Uterus (tissue), 3 donors: ENCODE measurements at regions not wholly inside any gene's neighbourhood (a gene's known extent, or its start where the extent isn't known, plus 50 kb on each side); places are given as distances from the start of the nearest gene placed in this dataset.

Experiments
- DNase-seq, 2 donors: peaks; one replicate each; pipeline ENCODE4 v3.0.0-alpha.2; 2019 to 2020
- H3K27ac ChIP-seq, 2 donors: fragments of 200-600 bp; sonication (generic); 1 replicate in 1 of 2; 2 replicates in 1 of 2; pipeline ENCODE4 v1.5.1; 2016 to 2018
- H3K27me3 ChIP-seq, 2 donors: fragments of 200-600 bp; sonication (generic); one replicate each; pipeline ENCODE4 v1.5.1; 2018 to 2019; ENCODE audit warnings: control low read depth in 1 of 2
- H3K36me3 ChIP-seq, 2 donors: fragments of 200-600 bp; sonication (generic); one replicate each; pipeline ENCODE4 v1.5.1; 2019; ENCODE audit warnings: control low read depth in 1 of 2
- H3K4me1 ChIP-seq, 2 donors: fragments of 200-600 bp; sonication (generic); one replicate each; pipeline ENCODE4 v1.5.1; 2018 to 2019; ENCODE audit warnings: control low read depth in 1 of 2
- H3K4me3 ChIP-seq, 2 donors: fragments of 200-600 bp; sonication (generic); 1 replicate in 1 of 2; 2 replicates in 1 of 2; pipeline ENCODE4 v1.5.1; 2018 to 2019; ENCODE audit warnings: mild to moderate bottlenecking in 1 of 2
- H3K9me3 ChIP-seq, 2 donors: fragments of 200-600 bp; sonication (generic); one replicate each; pipeline ENCODE4 v1.5.1; 2019; ENCODE audit warnings: control low read depth in 1 of 2
- POLR2A ChIP-seq, 2 donors: fragments of 450-650 bp; IDR thresholded peaks; one replicate each; pipeline ENCODE4 v1.6.1; 2016; ENCODE audit warnings: antibody characterized with exemption in 2 of 2, mild to moderate bottlenecking in 1 of 2, moderate library complexity in 1 of 2
- intact Hi-C: fragments of 100-400 bp; cut with DNase I; formaldehyde crosslinking; loops from one replicate; pipeline ENCODE4 v1.15.1; 2023; ENCODE audit warnings: low total_unique reads
- TF ChIP-seq, protein P1 (sequence below), 4 experiments: fragments of 200-600 bp in 2 of 4; fragments of 450-650 bp in 2 of 4; sonication (generic) in 2 of 4; IDR thresholded peaks; one replicate each; pipeline ENCODE4 v1.5.1; 2016 to 2019; ENCODE audit warnings: antibody characterized with exemption in 4 of 4, mild to moderate bottlenecking in 2 of 4, moderate library complexity in 1 of 4
- donor health status: DM: yes; HTN: yes; CAD: no.

DNA sequence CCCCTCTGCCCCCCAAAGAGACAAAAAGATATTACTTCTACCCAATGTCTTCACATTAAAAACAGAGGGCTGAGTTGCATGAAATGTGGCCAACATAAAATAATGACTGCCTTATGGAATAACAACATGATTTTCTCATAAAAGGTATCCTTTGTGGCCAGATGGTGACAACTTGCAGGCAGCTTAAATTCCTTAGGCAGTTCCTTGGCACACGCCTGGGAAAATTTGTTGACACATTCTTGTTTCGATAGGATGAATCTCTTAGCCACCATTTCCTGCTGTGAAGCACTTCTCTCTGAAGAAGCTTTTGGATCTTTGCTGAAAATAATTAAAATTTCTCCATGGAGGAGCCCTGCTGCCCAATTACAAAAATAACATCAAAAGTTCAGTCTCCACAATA lies 109.0 kb upstream of the COL21A1 start:
- H3K4me1 ChIP-seq = no peaks in the 10 kb centered on the region
- no peaks in the 10 kb centered on the region for H3K9me3 ChIP-seq
- peak overlapping the region in 1 of 2 donors; percentile 27 for H3K27ac ChIP-seq
- no peak overlapping the region for H3K4me3 ChIP-seq
- no peak for DNase-seq
- intact Hi-C loops = loop anchor here (10.0 kb wide), 1 partner anchor 238 kb away; no protein-coding TSS in a partner anchor
- no peaks in the 10 kb centered on the region for H3K27me3 ChIP-seq
- no peaks in the 10 kb centered on the region for H3K36me3 ChIP-seq
- TF ChIP-seq POLR2A (IDR thresholded peaks at IDR 0.05) = no peak
- TF ChIP-seq, protein P1, sequence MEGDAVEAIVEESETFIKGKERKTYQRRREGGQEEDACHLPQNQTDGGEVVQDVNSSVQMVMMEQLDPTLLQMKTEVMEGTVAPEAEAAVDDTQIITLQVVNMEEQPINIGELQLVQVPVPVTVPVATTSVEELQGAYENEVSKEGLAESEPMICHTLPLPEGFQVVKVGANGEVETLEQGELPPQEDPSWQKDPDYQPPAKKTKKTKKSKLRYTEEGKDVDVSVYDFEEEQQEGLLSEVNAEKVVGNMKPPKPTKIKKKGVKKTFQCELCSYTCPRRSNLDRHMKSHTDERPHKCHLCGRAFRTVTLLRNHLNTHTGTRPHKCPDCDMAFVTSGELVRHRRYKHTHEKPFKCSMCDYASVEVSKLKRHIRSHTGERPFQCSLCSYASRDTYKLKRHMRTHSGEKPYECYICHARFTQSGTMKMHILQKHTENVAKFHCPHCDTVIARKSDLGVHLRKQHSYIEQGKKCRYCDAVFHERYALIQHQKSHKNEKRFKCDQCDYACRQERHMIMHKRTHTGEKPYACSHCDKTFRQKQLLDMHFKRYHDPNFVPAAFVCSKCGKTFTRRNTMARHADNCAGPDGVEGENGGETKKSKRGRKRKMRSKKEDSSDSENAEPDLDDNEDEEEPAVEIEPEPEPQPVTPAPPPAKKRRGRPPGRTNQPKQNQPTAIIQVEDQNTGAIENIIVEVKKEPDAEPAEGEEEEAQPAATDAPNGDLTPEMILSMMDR (IDR thresholded peaks at IDR 0.05) = no peak

DNA sequence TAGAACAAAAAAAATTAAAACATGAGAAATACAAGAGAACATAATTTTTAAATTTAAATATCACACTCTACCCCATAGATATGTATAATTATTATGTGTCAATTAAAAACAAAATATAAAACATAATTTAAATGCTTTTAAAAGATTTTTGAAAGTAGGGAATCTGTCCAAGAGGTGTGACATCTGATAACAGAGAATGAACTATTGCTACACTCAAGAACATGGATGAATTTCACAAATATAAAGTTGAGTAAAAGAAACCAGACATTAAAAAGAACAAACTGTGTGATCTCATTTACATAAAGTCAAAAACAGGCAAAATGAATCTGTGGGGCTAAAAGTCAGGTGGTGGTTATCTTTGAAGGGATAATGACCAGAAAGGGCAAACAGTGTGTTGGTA lies 106.5 kb upstream of the COL21A1 start:
- intact Hi-C loops = loop anchor here (10.0 kb wide), 1 partner anchor 241 kb away; no protein-coding TSS in a partner anchor
- no peaks in the 10 kb centered on the region for H3K36me3 ChIP-seq
- no peak for TF ChIP-seq POLR2A (IDR thresholded peaks at IDR 0.05)
- TF ChIP-seq, protein P1 (IDR thresholded peaks at IDR 0.05) = no peak

DNA sequence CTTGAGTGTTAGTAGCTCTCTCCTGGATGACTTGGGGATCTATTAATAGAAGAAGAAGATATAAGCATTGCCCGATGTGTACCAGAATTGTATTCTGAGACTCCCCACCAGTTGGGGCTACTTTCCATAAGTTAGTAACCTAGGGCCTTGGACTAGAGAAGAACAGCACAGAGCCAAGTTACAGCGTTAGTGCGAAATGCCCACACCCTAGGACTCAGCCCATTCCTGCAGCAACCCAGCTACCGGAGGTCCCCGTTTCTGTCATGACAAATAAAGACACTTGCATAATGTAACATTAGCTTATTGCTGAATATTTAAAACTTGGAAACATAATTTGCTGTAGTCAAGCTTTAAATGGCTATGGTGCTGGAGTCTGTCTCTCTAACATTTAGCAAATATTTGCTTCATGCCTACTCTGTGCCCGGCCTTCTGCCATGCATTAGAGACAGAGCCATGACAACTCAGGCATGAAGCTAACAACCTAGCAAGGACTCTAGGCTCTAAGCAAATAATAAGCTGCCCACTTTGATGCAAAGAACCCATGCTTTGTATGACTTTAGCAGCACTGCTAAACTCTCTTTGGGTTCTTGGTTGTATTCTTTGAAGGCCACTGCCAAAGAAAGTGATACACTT lies 103.4 kb upstream of the COL21A1 start:
- TF ChIP-seq, protein P1 (IDR thresholded peaks at IDR 0.05) = no peak
- TF ChIP-seq POLR2A (IDR thresholded peaks at IDR 0.05) = no peak
- Histone ChIP-seq H3K27me3 (no peaks in the 10 kb centered on the region), H3K4me3 (no peak overlapping the region), H3K9me3 (no peaks in the 10 kb centered on the region), H3K4me1 (no peaks in the 10 kb centered on the region), H3K27ac (no peak overlapping the region), H3K36me3 (no peaks in the 10 kb centered on the region)
- no peak for DNase-seq
- intact Hi-C loops = loop anchor here (10.0 kb wide), 1 partner anchor 244 kb away; no protein-coding TSS in a partner anchor

More for the DNA sequence above, 106.5 kb upstream of the COL21A1 start:
- Histone ChIP-seq H3K27ac (no peak overlapping the region), H3K27me3 (no peaks in the 10 kb centered on the region), H3K9me3 (no peaks in the 10 kb centered on the region), H3K4me1 (no peaks in the 10 kb centered on the region), H3K4me3 (no peak overlapping the region)
- DNase-seq = no peak

GRCh38 chr6:56349194-56349593 lies 101.8 kb upstream of the COL21A1 start:
- Histone ChIP-seq H3K36me3 (no peaks in the 10 kb centered on the region), H3K4me1 (no peaks in the 10 kb centered on the region), H3K27ac (peak overlapping the region in 1 of 2 donors; percentile 21), H3K9me3 (no peaks in the 10 kb centered on the region), H3K4me3 (no peak overlapping the region), H3K27me3 (no peaks in the 10 kb centered on the region)
- TF ChIP-seq, protein P1 (IDR thresholded peaks at IDR 0.05) = no peak
- no peak for TF ChIP-seq POLR2A (IDR thresholded peaks at IDR 0.05)
- DNase-seq = no peak
- intact Hi-C loops = no loop called here

DNA sequence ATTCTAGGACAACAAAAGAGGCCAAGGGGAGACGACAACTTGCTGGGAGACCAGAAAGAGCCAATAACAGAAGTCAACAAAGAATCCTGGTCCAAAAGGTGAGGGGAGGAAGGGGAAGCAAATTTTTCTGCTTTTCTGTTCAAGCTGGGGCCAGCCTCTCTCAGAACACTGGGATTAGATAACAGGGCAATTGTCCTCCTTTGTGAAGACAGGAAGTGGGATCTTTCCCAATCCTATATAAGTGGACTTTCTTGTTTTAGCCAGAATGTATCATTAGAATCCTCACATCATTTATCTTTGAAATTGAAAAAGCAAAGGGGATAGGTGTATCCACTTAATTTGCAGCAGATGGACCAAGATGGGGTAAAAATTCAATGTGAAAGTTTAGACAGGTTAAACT lies 101.2 kb upstream of the COL21A1 start:
- no peaks in the 10 kb centered on the region for H3K9me3 ChIP-seq
- H3K4me3 ChIP-seq = no peak overlapping the region
- H3K27me3 ChIP-seq = no peaks in the 10 kb centered on the region
- no peak for DNase-seq
- no peaks in the 10 kb centered on the region for H3K36me3 ChIP-seq
- intact Hi-C loops = no loop called here
- TF ChIP-seq, protein P1 (IDR thresholded peaks at IDR 0.05) = no peak
- TF ChIP-seq POLR2A (IDR thresholded peaks at IDR 0.05) = no peak
- H3K27ac ChIP-seq = peak overlapping the region in 1 of 2 donors; percentile 21
- H3K4me1 ChIP-seq = no peaks in the 10 kb centered on the region
